HCT116 (cell line): ENCODE measurements at regions not wholly inside any gene's neighbourhood (a gene's known extent, or its start where the extent isn't known, plus 50 kb on each side); places are given as distances from the start of the nearest gene placed in this dataset.
"Not testable (repeated sequence)": the region's sequence is repeated elsewhere in the genome, so short reads cannot be mapped to it uniquely, and the experiment has no call there.

ENCODE experiments used
- ATAC-seq: fragments of 200-7000 bp; cut with Tn5 transposase; 2 replicates; pipeline ENCODE4 v1.9.1; 2020; ENCODE audit warnings: mild to moderate bottlenecking, moderate library complexity
- BruUV-seq: library from RNA; stranded (reverse); fragments of 400-500 nt; replicated peaks from 2 replicates; lab custom pipeline; 2021; lab: Mats Ljungman, UMichigan
- CTCF ChIA-PET: fragments of 300-600 bp; sonication (Branson Sonifier 250); formaldehyde crosslinking; loops from one replicate; lab custom pipeline; 2021; ENCODE audit warnings: antibody characterized with exemption; lab: Charles Lee
- POLR2A ChIA-PET: fragments of 300-600, 350-600 bp; sonication (Branson Sonifier 250); formaldehyde crosslinking; loops from one replicate; lab custom pipeline; 2021; ENCODE audit warnings: antibody characterized with exemption; lab: Charles Lee
- RAD21 ChIA-PET, 2 experiments: fragments of 300-600 bp; sonication (Branson Sonifier 250); formaldehyde crosslinking; loops; one replicate each; lab custom pipeline; 2023; ENCODE audit warnings: low total read pairs in 2 of 2; ENCODE audit not compliant: uncharacterized antibody in 2 of 2, unreplicated experiment in 2 of 2, low non-redundant PET in 1 of 2; lab: Charles Lee
- DNase-seq: peaks from one replicate; pipeline ENCODE4 v3.0.0-alpha.2; 2010; ENCODE audit warnings: low read depth, low spot score
- H2AFZ ChIP-seq: fragments of 200-600 bp; shearing (Covaris generic), sonication (generic); 2 replicates; pipeline ENCODE4 v1.6.1; 2017; ENCODE audit warnings: low read depth, mixed run types, mixed read lengths, antibody characterized with exemption, low read length; ENCODE audit not compliant: poor library complexity, severe bottlenecking
- H3K27ac ChIP-seq: 2 replicates; pipeline ENCODE4 v1.5.1; 2012; ENCODE audit warnings: low read depth, low read length
- H3K27me3 ChIP-seq: fragments of 200-600 bp; sonication (generic); 2 replicates; pipeline ENCODE4 v1.6.1; 2016; ENCODE audit warnings: mixed run types, low read length, mixed read lengths; ENCODE audit not compliant: insufficient read depth
- H3K36me3 ChIP-seq, 2 experiments: fragments of 200-500 bp in 1 of 2; fragments of 200-600 bp in 1 of 2; sonication (Bioruptor generic) in 1 of 2; sonication (generic) in 1 of 2; 2 replicates each; pipeline versions ENCODE4 v1.5.1 to v1.6.1; 2014 to 2016; ENCODE audit warnings: low read length in 2 of 2, inconsistent platforms in 1 of 2, mixed read lengths in 1 of 2, mixed run types in 1 of 2; ENCODE audit not compliant: insufficient read depth in 2 of 2, control insufficient read depth in 1 of 2
- H3K4me1 ChIP-seq, 2 experiments: fragments of 200-600 bp in 1 of 2; sonication (generic) in 1 of 2; 2 replicates each; pipeline versions ENCODE4 v1.5.1 to v1.6.1; 2012 to 2017; ENCODE audit warnings: low read length in 2 of 2, inconsistent platforms in 1 of 2, mild to moderate bottlenecking in 1 of 2, mixed read lengths in 1 of 2, mixed run types in 1 of 2, moderate library complexity in 1 of 2; ENCODE audit not compliant: insufficient read depth in 2 of 2, control insufficient read depth in 1 of 2
- H3K4me2 ChIP-seq: fragments of 200-600 bp; sonication (generic); 2 replicates; pipeline ENCODE4 v1.6.1; 2017; ENCODE audit warnings: mixed run types, low read length, mixed read lengths
- H3K4me3 ChIP-seq, 2 experiments: fragments of 200-600 bp in 1 of 2; sonication (generic) in 1 of 2; replicated peaks in 1 of 2; 2 replicates each; pipeline ENCODE4 v1.5.1; 2011 to 2016; ENCODE audit warnings: low read length in 2 of 2, control low read depth in 1 of 2, low read depth in 1 of 2, mild to moderate bottlenecking in 1 of 2, mixed read lengths in 1 of 2, mixed run types in 1 of 2
- H3K79me2 ChIP-seq: fragments of 200-600 bp; sonication (generic); 2 replicates; pipeline ENCODE4 v1.6.1; 2017; ENCODE audit warnings: mild to moderate bottlenecking, mixed run types, low read length, moderate library complexity, mixed read lengths; ENCODE audit not compliant: insufficient read depth
- H3K9ac ChIP-seq: fragments of 200-600 bp; sonication (generic); 2 replicates; pipeline ENCODE4 v1.6.1; 2016; ENCODE audit warnings: low read length, mixed read lengths
- H3K9me2 ChIP-seq: fragments of 200-600 bp; sonication (generic), shearing (Covaris generic); 2 replicates; pipeline ENCODE4 v1.6.1; 2017; ENCODE audit warnings: mixed run types, mild to moderate bottlenecking, moderate library complexity; ENCODE audit not compliant: insufficient read depth
- H3K9me3 ChIP-seq, 2 experiments: fragments of 200-500 bp in 1 of 2; fragments of 200-600 bp in 1 of 2; sonication (Bioruptor generic) in 1 of 2; sonication (generic) in 1 of 2; 2 replicates each; pipeline ENCODE4 v1.6.1; 2014 to 2017; ENCODE audit warnings: low read length in 2 of 2, mixed read lengths in 2 of 2, inconsistent platforms in 1 of 2, low read depth in 1 of 2, mild to moderate bottlenecking in 1 of 2, mixed run types in 1 of 2, moderate library complexity in 1 of 2; ENCODE audit not compliant: control insufficient read depth in 1 of 2, insufficient read depth in 1 of 2
- H4K20me1 ChIP-seq: fragments of 200-600 bp; sonication (generic), shearing (Covaris generic); 2 replicates; pipeline ENCODE4 v1.6.1; 2017; ENCODE audit warnings: mixed run types, mild to moderate bottlenecking, moderate library complexity; ENCODE audit not compliant: insufficient read depth
- intact Hi-C: fragments of 100-400 bp; cut with micrococcal nuclease; formaldehyde crosslinking; loops from 2 replicates; pipeline ENCODE4 v1.10.0; 2022

GRCh38 chr10:27319139-27319538 lies 78.5 kb upstream of the ACBD5 start:
- H3K4me2 ChIP-seq, POLR2A ChIA-PET, RAD21 ChIA-PET, CTCF ChIA-PET, H3K9me2 ChIP-seq, H3K4me3 ChIP-seq, H3K27ac ChIP-seq, BruUV-seq, H3K27me3 ChIP-seq, H3K9me3 ChIP-seq, DNase-seq, H3K9ac ChIP-seq, H3K36me3 ChIP-seq, H3K79me2 ChIP-seq, H2AFZ ChIP-seq, H4K20me1 ChIP-seq, ATAC-seq, H3K4me1 ChIP-seq: not testable (repeated sequence)
- intact Hi-C loops = loop anchor here (2.0 kb wide), 1 partner anchor 694 kb away; no protein-coding TSS in a partner anchor

DNA sequence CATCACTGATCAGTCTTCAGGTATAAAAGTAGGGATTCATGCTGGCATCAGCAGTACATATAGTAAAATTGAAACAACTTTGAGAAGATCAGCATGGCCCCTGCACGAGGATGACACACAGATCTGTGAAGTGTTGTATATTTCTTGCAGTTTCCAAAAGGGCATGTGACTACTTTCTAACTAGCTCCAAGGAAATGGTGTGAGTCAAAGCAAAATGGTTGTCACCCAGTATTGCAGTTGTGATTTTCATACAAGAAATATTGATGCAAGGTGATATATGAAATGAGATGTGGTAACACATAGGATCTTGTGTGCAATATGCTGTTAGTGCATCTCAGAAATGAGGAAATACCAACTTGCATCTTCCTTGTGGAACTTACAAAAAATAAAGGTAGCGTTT lies 74.5 kb upstream of the ACBD5 start:
- H3K27me3 ChIP-seq, H3K27ac ChIP-seq, H2AFZ ChIP-seq, POLR2A ChIA-PET, BruUV-seq, H3K9me3 ChIP-seq, H3K36me3 ChIP-seq, H3K4me1 ChIP-seq, RAD21 ChIA-PET, H3K9ac ChIP-seq, H3K9me2 ChIP-seq, DNase-seq, intact Hi-C loops, H3K79me2 ChIP-seq, CTCF ChIA-PET, H3K4me3 ChIP-seq, H4K20me1 ChIP-seq, ATAC-seq, H3K4me2 ChIP-seq: not testable (repeated sequence)

DNA sequence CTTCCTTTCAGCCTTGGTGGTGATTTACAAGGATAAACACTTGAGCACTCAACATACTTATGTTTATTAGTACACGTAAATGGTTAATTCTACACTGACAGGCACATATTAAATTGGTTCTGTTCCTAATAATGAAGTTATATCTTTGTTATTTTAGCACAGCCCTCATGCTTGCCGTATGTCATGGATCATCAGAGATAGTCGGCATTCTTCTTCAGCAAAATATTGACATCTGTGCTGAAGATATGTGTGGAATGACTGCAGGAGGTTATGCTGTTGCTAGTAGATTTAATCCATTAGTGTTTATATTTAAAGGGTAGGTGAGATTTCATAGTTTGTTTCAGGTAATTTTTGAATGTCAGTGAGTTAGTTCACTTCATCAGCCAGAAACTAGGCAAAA lies 73.0 kb upstream of the ACBD5 start:
- H3K4me3 ChIP-seq, H3K9me2 ChIP-seq, H3K9me3 ChIP-seq, H3K27ac ChIP-seq, RAD21 ChIA-PET, POLR2A ChIA-PET, H4K20me1 ChIP-seq, H3K9ac ChIP-seq, CTCF ChIA-PET, H3K36me3 ChIP-seq, H3K4me1 ChIP-seq, DNase-seq, intact Hi-C loops, H3K79me2 ChIP-seq, H3K27me3 ChIP-seq, H3K4me2 ChIP-seq, BruUV-seq, ATAC-seq, H2AFZ ChIP-seq: not testable (repeated sequence)
